ENCODE measurements at regions not wholly inside any gene's neighbourhood (a gene's known extent, or its start where the extent isn't known, plus 50 kb on each side); places are given as distances from the start of the nearest gene placed in this dataset.
"Not testable (repeated sequence)": the region's sequence is repeated elsewhere in the genome, so short reads cannot be mapped to it uniquely, and the experiment has no call there.

DNA sequence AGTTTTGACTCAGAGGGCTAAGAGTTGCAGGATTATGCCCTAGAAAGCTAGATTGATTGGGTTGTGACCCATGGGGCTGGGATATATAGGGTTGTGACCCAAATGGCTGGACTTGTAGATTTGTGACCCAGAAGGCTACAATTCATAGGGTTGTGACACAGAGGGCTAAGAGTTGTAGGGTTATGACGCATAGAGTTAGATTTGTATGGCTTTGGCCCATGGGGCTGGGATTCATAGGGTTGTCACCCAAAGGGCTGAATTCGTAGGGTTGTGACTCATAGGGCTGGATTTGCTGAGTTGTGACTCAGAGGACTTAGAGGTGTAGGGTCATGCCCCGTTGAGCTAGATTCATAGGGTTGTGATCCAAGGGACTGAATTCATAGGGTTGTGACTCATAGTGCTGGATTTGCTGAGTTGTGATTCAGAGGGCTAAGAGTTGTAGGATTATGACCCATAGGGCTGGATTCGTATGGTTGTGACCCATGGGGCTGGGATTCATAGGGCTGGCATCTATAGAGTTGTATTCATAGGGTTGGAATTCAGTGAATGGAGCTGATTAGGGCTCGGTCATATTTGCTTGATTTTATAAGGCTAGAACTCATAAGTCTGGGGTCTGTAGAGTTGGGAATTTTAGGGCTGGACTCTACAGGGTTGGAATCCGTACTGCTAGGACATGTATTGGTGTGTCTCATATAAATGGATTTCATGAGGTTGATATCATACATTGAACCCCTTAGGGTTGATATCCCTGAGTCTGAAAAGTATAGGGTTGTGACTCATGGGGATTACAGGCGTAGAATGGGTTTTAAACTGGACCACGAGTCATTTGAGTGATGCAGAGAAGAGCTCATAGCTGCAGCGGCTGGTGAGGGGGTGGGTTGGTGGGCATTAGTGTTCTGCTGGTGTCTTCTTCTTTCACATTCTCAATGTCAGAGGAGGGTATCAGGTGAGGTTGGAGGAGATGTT, 125.7 kb downstream of the CRLF2 start:
- no peak overlapping the region for H3K4me3 ChIP-seq
- DNase-seq: no peak
- no peaks in the 10 kb centered on the region for H3K4me1 ChIP-seq
- no peak overlapping the region for H3K27ac ChIP-seq
- 0 out of 2 replicates have a peak, but pooled peaks cover 4% of the 10 kb centered on the region for H3K27me3 ChIP-seq
- no peaks in the 10 kb centered on the region for H3K9me3 ChIP-seq (replicated peaks)
- no peaks in the 10 kb centered on the region for H3K36me3 ChIP-seq

DNA sequence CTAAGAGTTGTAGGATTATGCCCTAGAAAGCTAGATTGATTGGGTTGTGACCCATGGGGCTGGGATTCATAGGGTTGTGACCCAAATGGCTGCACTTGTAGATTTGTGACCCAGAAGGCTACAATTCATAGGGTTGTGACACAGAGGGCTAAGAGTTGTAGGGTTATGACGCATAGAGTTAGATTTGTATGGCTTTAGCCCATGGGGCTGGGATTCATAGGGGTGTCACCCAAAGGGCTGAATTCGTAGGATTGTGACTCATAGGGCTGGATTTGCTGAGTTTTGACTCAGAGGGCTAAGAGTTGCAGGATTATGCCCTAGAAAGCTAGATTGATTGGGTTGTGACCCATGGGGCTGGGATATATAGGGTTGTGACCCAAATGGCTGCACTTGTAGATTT, 126.6 kb downstream of the CRLF2 start:
- not testable (repeated sequence) for H3K27me3 ChIP-seq; DNase-seq; H3K4me3 ChIP-seq; H3K9me3 ChIP-seq (replicated peaks); H3K36me3 ChIP-seq; H3K4me1 ChIP-seq; H3K27ac ChIP-seq

DNA sequence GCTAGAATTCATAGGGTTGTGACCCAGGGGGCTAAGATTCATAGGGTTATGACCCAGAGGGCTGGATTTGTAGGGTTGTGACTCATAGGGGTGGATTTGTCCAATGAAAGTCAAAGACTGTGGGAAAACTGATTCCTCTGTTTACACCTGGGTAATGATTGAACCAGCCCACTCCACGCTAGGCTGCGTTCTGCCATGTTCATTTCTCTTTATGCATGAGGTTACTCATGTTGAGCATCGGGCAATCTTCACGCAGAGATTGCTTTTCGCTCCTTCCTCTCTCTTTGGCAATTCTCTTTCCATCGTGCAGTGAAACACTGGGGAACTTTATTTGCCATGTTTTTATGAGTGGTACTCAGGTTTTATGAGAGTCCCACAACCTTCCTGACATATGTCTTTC, 127.8 kb downstream of the CRLF2 start:
- Histone ChIP-seq H3K9me3 (replicated peaks) (no peaks in the 10 kb centered on the region), H3K27me3 (0 out of 2 replicates have a peak, but pooled peaks cover 4% of the 10 kb centered on the region), H3K27ac (no peak overlapping the region), H3K4me1 (no peaks in the 10 kb centered on the region), H3K36me3 (no peaks in the 10 kb centered on the region), H3K4me3 (no peak overlapping the region)
- DNase-seq: no peak

DNA sequence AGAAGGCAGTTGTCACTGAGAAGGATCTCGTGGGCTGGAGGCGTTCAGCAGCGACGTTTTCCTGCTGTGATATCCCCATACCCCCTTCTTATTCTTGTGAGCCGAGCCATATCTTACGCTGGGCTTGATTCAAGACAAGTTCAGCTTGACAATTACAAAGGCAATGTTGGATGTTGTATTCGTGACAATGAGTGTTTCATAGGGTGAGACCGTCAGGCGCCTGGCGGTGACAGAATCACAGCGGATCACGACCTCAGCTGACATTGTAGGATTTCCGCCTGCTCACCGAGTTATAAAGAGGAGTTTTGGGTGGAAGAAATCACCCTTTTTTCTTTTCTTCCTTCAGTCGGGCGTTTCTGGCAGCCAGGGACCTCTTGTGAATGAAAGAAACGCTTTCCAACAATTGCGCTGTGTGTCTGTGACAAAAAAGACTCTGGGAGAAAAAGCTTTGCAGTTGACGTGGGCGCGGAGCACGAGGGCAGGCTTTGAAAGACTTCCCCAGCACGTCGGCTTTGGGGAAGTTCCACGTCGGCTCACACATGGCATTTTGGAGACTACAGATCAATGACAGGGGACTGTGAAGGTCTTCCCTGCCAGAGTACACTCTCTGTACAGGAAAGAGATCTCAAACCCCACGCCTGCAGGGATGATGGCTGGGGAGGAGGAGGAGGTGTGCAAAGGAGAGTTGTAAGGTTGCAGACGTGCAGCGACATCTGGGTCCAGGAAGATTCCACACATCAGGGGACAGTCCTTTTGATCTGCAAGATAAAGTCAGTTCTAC, 135.4 kb downstream of the CRLF2 start:
- H3K27ac ChIP-seq: no peak overlapping the region
- no peaks in the 10 kb centered on the region for H3K36me3 ChIP-seq
- H3K27me3 ChIP-seq: no peaks in the 10 kb centered on the region
- H3K9me3 ChIP-seq (replicated peaks): no peaks in the 10 kb centered on the region
- no peak overlapping the region for H3K4me3 ChIP-seq
- H3K4me1 ChIP-seq: no peaks in the 10 kb centered on the region
- DNase-seq: no peak

DNA sequence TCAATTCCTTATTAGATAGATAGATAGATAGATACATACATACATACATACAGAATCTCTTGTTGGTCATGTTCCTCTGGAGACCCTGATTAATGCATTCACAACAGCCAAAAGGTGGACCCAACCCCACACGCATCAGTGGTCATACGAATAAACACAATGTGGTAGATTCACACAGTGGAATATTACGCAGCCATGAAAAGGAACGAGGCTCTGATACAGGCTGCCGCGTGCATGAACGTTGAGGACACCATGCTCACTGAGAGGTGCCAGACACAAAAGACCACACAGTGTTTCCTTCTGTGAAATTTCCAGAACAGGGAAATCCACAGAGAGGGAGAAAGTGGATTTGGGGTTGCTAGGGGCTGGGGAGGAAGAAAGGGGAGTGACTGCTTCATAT, 136.7 kb downstream of the CRLF2 start:
- Histone ChIP-seq H3K27me3 (no peaks in the 10 kb centered on the region), H3K27ac (no peak overlapping the region), H3K9me3 (replicated peaks) (no peaks in the 10 kb centered on the region), H3K4me3 (no peak overlapping the region), H3K36me3 (no peaks in the 10 kb centered on the region), H3K4me1 (no peaks in the 10 kb centered on the region)
- no peak for DNase-seq

GRCh38 chrX:1075156-1075555, 137.3 kb downstream of the CRLF2 start:
- Histone ChIP-seq H3K36me3 (no peaks in the 10 kb centered on the region), H3K4me3 (no peak overlapping the region), H3K27ac (no peak overlapping the region), H3K4me1 (no peaks in the 10 kb centered on the region), H3K9me3 (replicated peaks) (no peaks in the 10 kb centered on the region), H3K27me3 (no peaks in the 10 kb centered on the region)
- no peak for DNase-seq

GRCh38 chrX:1074755-1075154, 137.7 kb downstream of the CRLF2 start:
- no peak for DNase-seq
- no peaks in the 10 kb centered on the region for H3K36me3 ChIP-seq
- H3K9me3 ChIP-seq (replicated peaks): no peaks in the 10 kb centered on the region

DNA sequence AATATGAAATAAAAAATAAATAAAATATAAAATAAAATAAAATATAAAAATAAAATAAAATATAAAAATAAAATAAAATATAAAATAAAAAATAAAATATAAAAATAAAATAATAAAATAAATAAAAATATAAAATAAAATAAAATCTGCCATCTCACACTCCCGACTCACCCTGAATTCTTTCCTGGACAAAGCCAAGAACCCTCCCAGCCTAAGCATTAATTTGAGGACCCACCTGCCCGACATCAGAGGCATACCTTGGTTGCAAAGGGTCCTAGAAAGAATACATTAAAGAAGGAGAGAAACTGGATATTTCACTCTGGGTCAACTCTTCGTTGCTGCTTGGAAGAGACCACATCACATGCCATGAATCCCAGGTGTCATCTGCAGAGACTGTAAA, 138.3 kb downstream of the CRLF2 start:
- Histone ChIP-seq H3K9me3 (replicated peaks) (no peaks in the 10 kb centered on the region), H3K4me3 (no peak overlapping the region), H3K27ac (no peak overlapping the region), H3K36me3 (no peaks in the 10 kb centered on the region), H3K4me1 (no peaks in the 10 kb centered on the region), H3K27me3 (no peaks in the 10 kb centered on the region)
- DNase-seq: no peak

More at GRCh38 chrX:1074755-1075154, 137.7 kb downstream of the CRLF2 start:
- Histone ChIP-seq H3K4me3 (no peak overlapping the region), H3K4me1 (no peaks in the 10 kb centered on the region), H3K27ac (no peak overlapping the region), H3K27me3 (no peaks in the 10 kb centered on the region)

GRCh38 chrX:1072637-1073377, 139.6 kb downstream of the CRLF2 start:
- no peaks in the 10 kb centered on the region for H3K36me3 ChIP-seq
- H3K27me3 ChIP-seq: no peaks in the 10 kb centered on the region
- no peak overlapping the region for H3K4me3 ChIP-seq
- H3K27ac ChIP-seq: no peak overlapping the region
- no peak for DNase-seq
- H3K9me3 ChIP-seq (replicated peaks): no peaks in the 10 kb centered on the region
- H3K4me1 ChIP-seq: no peaks in the 10 kb centered on the region

GRCh38 chrX:1071351-1071750, 141.1 kb downstream of the CRLF2 start:
- H3K27ac ChIP-seq: no peak overlapping the region
- H3K9me3 ChIP-seq (replicated peaks): no peaks in the 10 kb centered on the region

DNA sequence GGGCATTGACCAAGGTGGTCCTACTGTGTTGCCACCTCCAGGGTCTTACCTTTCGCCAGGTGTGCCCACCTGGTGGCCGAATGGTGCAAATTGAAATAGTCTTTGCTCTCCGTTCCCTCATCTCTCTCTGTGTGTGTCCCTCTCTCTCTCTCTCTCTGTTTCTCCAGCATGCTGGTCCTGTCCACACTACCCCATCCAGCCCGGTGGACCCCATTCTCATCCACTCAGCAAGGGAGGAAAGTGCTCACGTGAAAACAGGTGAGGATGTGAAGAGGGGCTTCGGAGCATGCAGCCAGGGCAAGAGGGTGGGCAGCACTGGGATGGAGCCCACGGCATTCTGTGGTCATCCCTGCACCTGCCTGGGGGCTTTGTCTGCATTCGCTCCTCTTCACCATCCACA, 150.1 kb downstream of the CRLF2 start:
- H3K4me3 ChIP-seq: no peak overlapping the region
- no peak overlapping the region for H3K27ac ChIP-seq
- no peaks in the 10 kb centered on the region for H3K9me3 ChIP-seq (replicated peaks)
- H3K36me3 ChIP-seq: no peaks in the 10 kb centered on the region
- H3K27me3 ChIP-seq: no peaks in the 10 kb centered on the region
- no peaks in the 10 kb centered on the region for H3K4me1 ChIP-seq
- no peak for DNase-seq

More at GRCh38 chrX:1071351-1071750, 141.1 kb downstream of the CRLF2 start:
- no peaks in the 10 kb centered on the region for H3K36me3 ChIP-seq
- H3K27me3 ChIP-seq: no peaks in the 10 kb centered on the region
- no peak overlapping the region for H3K4me3 ChIP-seq
- DNase-seq: no peak
- no peaks in the 10 kb centered on the region for H3K4me1 ChIP-seq

DNA sequence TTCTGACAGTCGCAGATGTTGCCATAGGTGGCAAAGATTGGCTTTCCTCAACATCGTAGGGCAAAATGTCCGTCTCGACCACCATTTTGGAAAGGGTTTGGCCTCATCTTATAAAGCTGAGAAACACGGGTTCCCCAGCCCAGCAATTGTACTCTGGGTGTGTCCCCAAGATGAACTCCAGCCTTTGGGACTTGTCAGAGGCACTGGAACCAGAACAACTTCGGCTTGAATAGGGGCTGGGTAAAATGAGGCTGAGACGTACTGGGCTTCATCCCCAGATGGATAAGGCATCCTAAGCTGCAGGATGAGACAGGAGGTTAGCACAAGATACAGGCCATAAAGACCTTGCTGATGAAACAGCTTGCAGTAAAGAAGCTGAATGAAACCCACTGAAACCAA, 151.9 kb downstream of the CRLF2 start:
- Histone ChIP-seq H3K4me1 (no peaks in the 10 kb centered on the region), H3K27ac (no peak overlapping the region), H3K4me3 (no peak overlapping the region), H3K27me3 (no peaks in the 10 kb centered on the region), H3K36me3 (no peaks in the 10 kb centered on the region), H3K9me3 (replicated peaks) (no peaks in the 10 kb centered on the region)
- DNase-seq: no peak

- H3K4me1 ChIP-seq: no peaks in the 10 kb centered on the region
- no peaks in the 10 kb centered on the region for H3K27me3 ChIP-seq
- H3K27ac ChIP-seq: no peak overlapping the region
- no peak for DNase-seq
- no peak overlapping the region for H3K4me3 ChIP-seq
- H3K9me3 ChIP-seq (replicated peaks): no peaks in the 10 kb centered on the region
- H3K36me3 ChIP-seq: no peaks in the 10 kb centered on the region
These were observed 152.6 kb downstream of the CRLF2 start for GRCh38 chrX:1059576-1060561.

DNA sequence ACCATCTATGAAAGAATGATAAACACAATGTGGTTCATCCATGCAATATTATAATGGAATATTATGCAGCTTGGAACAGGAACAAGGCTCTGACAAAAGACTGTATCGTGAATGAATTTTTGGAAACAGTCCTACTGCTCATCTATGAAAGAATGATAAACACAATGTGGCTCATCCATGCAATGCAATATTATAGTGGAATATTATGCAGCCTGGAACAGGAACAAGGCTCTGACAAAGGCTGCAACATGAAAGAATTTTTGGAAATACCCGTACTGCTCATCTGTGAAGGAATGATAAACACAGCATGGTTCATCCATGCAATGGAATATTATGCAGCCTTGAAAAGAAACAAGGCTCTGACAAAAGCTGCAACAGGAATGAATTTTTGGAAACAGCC, 158.8 kb downstream of the CRLF2 start:
- H3K4me3 ChIP-seq, H3K4me1 ChIP-seq, H3K27ac ChIP-seq, DNase-seq, H3K27me3 ChIP-seq, H3K36me3 ChIP-seq: not testable (repeated sequence)
- H3K9me3 ChIP-seq (replicated peaks): peaks cover 16% of the 10 kb centered on the region

All from SJCRH30 (cell line).